ENCODE measurements at regions not wholly inside any gene's neighbourhood (a gene's known extent, or its start where the extent isn't known, plus 50 kb on each side); places are given as distances from the start of the nearest gene placed in this dataset.

DNA sequence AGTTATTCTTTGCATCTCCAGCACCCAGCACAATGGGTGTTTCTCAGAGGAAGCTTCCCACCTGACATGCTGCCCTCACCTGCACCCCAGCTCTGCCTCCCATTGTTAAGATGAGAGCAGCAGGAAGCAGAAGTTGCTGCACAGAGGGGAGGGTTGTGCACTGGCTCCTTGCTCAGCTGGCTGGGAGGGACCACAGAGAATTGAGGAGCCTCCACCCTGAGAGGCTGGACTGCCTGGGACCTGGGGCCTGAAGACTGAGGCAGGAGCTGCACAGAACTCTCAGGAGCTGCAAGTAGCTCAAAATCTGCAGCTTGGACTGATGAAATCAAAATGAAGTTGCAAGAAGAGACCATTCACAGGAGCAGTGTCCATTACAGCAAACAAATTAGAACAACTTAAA, 222.3 kb upstream of the LINGO1 start:
- Histone ChIP-seq H3K4me1 (no peaks in the 10 kb centered on the region), H3K9me3 (peaks cover 0 to 17% (median 0%) of the 10 kb centered on the region in 3 donors), H3K27ac (no peak overlapping the region), H3K36me3 (no peaks in the 10 kb centered on the region), H3K4me3 (no peak overlapping the region), H3K27me3 (peaks cover 29% of the 10 kb centered on the region)
- TF ChIP-seq, protein P1, sequence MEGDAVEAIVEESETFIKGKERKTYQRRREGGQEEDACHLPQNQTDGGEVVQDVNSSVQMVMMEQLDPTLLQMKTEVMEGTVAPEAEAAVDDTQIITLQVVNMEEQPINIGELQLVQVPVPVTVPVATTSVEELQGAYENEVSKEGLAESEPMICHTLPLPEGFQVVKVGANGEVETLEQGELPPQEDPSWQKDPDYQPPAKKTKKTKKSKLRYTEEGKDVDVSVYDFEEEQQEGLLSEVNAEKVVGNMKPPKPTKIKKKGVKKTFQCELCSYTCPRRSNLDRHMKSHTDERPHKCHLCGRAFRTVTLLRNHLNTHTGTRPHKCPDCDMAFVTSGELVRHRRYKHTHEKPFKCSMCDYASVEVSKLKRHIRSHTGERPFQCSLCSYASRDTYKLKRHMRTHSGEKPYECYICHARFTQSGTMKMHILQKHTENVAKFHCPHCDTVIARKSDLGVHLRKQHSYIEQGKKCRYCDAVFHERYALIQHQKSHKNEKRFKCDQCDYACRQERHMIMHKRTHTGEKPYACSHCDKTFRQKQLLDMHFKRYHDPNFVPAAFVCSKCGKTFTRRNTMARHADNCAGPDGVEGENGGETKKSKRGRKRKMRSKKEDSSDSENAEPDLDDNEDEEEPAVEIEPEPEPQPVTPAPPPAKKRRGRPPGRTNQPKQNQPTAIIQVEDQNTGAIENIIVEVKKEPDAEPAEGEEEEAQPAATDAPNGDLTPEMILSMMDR (IDR thresholded peaks at IDR 0.05), result no peak
- TF ChIP-seq POLR2A (IDR thresholded peaks at IDR 0.05), result no peak
- no peak for TF ChIP-seq EP300 (IDR thresholded peaks at IDR 0.05)
- TF ChIP-seq POLR2AphosphoS5 (IDR thresholded peaks at IDR 0.05), result no peak
- no peak for ATAC-seq

DNA sequence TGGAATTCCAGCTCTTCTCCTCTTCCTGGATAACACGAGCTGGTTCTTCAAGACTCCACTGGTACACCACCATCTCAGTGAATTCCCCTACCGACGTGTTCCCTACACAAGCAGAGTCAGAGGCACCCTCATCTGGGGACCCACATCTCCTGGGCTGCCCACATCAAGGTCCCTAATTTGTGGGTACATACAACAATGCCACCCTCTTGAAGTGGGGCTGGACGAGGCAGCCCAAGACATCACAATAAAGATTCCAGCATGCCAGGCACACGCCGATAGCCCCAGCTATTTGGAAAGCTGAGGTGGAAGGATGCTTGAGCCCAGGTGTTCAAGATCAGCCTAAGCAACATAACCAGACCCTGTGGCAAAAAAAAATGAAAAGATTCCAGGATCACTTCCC, 221.2 kb upstream of the LINGO1 start:
- Histone ChIP-seq H3K27me3 (peaks cover 33% of the 10 kb centered on the region), H3K36me3 (no peaks in the 10 kb centered on the region), H3K4me3 (no peak overlapping the region), H3K9me3 (peaks cover 0 to 27% (median 0%) of the 10 kb centered on the region in 3 donors), H3K27ac (no peak overlapping the region), H3K4me1 (no peaks in the 10 kb centered on the region)
- TF ChIP-seq, protein P1 (IDR thresholded peaks at IDR 0.05), result no peak
- TF ChIP-seq POLR2A (IDR thresholded peaks at IDR 0.05) (no peak), EP300 (IDR thresholded peaks at IDR 0.05) (no peak), POLR2AphosphoS5 (IDR thresholded peaks at IDR 0.05) (no peak)
- WGBS, 2 donors (ENCODE audit: low coverage in 1 of 2), result 73% methylated on average over 3 of the region's 6 CpGs; no CpG with 5 or more reads in 1 of the 2 donors
- ATAC-seq, result no peak

DNA sequence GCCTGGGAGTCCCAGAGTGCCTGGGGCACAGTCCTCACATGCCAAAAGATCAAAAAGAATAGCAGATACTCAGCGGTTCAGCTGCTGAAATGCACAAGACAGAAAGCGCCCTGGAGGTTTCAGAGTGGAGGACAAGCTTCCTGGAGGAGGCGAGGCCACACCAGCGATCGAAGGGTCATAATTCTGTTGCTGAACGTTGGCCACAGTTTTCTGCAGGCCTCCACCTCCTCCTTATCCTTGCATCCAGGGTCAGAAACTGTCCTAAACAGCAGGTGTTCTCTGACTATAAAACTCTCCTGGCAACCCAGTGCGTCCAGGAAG, 220.3 kb upstream of the LINGO1 start:
- Histone ChIP-seq H3K27me3 (peaks cover 42% of the 10 kb centered on the region), H3K9me3 (peaks cover 0 to 31% (median 0%) of the 10 kb centered on the region in 3 donors), H3K4me1 (no peaks in the 10 kb centered on the region), H3K27ac (no peak overlapping the region), H3K36me3 (no peaks in the 10 kb centered on the region), H3K4me3 (no peak overlapping the region)
- ATAC-seq, result no peak
- 48 to 73% methylated on average over 3 to 7 of the region's 7 CpGs for WGBS, 2 donors (ENCODE audit: low coverage in 1 of 2)
- TF ChIP-seq, protein P1 (IDR thresholded peaks at IDR 0.05), result no peak
- TF ChIP-seq POLR2A (IDR thresholded peaks at IDR 0.05) (no peak), EP300 (IDR thresholded peaks at IDR 0.05) (no peak), POLR2AphosphoS5 (IDR thresholded peaks at IDR 0.05) (no peak)

- no peak for ATAC-seq
- TF ChIP-seq EP300 (IDR thresholded peaks at IDR 0.05) (no peak), POLR2A (IDR thresholded peaks at IDR 0.05) (no peak), POLR2AphosphoS5 (IDR thresholded peaks at IDR 0.05) (no peak)
- TF ChIP-seq, protein P1 (IDR thresholded peaks at IDR 0.05), result no peak
- no peaks in the 10 kb centered on the region for H3K36me3 ChIP-seq
- H3K4me1 ChIP-seq, result no peaks in the 10 kb centered on the region
- no peak overlapping the region for H3K4me3 ChIP-seq
- no peak overlapping the region for H3K27ac ChIP-seq
- peaks cover 0 to 31% (median 0%) of the 10 kb centered on the region in 3 donors for H3K9me3 ChIP-seq
- 61 to 64% methylated on average over 4 to 6 of the region's 23 CpGs for WGBS, 2 donors (ENCODE audit: low coverage in 1 of 2)
- peaks cover 45% of the 10 kb centered on the region for H3K27me3 ChIP-seq
Observed at GRCh38 chr15:77852241-77853007, 219.7 kb upstream of the LINGO1 start.

DNA sequence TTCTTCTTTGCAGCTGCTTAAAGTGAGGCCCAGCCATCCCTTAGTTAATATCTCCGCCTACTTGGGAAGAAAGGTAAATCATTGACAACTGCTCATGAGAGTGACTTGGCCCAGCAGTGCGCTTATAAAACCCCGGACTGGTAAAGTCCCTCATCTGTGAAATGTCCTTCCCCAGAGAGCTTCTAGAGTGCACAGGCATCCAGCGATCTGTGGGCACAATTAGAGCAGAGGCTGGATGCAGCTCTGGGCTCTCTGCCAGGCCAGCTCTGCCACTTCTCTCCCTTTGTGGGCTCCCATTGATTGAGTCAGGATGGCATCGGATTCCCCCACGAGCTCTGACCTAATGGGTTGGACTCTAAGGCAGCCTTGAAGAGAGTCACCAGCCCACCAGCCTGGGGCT, 219.0 kb upstream of the LINGO1 start:
- WGBS, 2 donors (ENCODE audit: low coverage in 1 of 2), result 58 to 70% methylated on average over 2 to 4 of the region's 6 CpGs

More for the DNA sequence above, 219.0 kb upstream of the LINGO1 start:
- Histone ChIP-seq H3K4me3 (no peak overlapping the region), H3K27me3 (peaks cover 45% of the 10 kb centered on the region), H3K36me3 (no peaks in the 10 kb centered on the region), H3K27ac (no peak overlapping the region), H3K9me3 (peaks cover 0 to 31% (median 0%) of the 10 kb centered on the region in 3 donors), H3K4me1 (no peaks in the 10 kb centered on the region)
- ATAC-seq, result no peak
- TF ChIP-seq POLR2AphosphoS5 (IDR thresholded peaks at IDR 0.05), result no peak
- no peak for TF ChIP-seq EP300 (IDR thresholded peaks at IDR 0.05)
